ENCODE measurements at regions not wholly inside any gene's neighbourhood (a gene's known extent, or its start where the extent isn't known, plus 50 kb on each side); places are given as distances from the start of the nearest gene placed in this dataset.

DNA sequence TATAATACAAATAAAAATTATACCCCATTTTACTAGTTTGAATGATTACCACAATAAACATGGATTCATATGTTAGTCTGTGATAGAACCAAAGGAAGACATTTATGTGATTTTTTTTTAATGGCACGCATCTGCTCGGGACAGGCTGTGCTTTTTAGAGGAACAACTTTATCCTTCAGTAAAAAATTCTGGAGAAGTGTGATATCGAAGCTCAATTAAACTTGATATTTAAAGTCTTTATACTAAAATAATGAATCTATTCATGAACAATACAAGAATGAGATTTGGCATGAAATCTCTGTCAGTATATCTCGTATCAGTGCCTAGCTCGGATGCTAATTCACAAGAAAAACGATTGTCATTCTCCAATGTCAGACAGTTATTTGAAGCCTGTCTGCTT is 230.8 kb upstream of the ZNF717 start:
- Histone ChIP-seq H2AFZ (ENCODE audit: low read length) (no peak overlapping the region), H4K20me1 (ENCODE audit: insufficient read depth, low read length, poor library complexity, severe bottlenecking) (no peaks in the 10 kb centered on the region), H3K4me3 (ENCODE audit: low read length, poor library complexity, severe bottlenecking) (no peak overlapping the region), H3K27me3 (ENCODE audit: insufficient read depth, low read length, poor library complexity, severe bottlenecking) (no peaks in the 10 kb centered on the region), H3F3A (ENCODE audit: low read depth) (no peaks in the 10 kb centered on the region), H3K36me3 (ENCODE audit: insufficient read depth, low read length) (no peaks in the 10 kb centered on the region), H3K79me2 (ENCODE audit: insufficient read depth, low read length) (no peaks in the 10 kb centered on the region), H3K9me3 (ENCODE audit: insufficient read depth, low read depth, low read length) (no peaks in the 10 kb centered on the region), H3K4me2 (ENCODE audit: low read depth, low read length, poor library complexity, severe bottlenecking) (no peak overlapping the region), H3K9ac (ENCODE audit: low read depth, low read length, poor library complexity, severe bottlenecking) (no peak overlapping the region), H3K4me1 (ENCODE audit: insufficient read depth, low read length, poor library complexity, severe bottlenecking) (no peaks in the 10 kb centered on the region), H3K9me2 (replicated peaks; ENCODE audit: low read depth, low read length) (no peaks in the 10 kb centered on the region)
- TF ChIP-seq, protein P1, sequence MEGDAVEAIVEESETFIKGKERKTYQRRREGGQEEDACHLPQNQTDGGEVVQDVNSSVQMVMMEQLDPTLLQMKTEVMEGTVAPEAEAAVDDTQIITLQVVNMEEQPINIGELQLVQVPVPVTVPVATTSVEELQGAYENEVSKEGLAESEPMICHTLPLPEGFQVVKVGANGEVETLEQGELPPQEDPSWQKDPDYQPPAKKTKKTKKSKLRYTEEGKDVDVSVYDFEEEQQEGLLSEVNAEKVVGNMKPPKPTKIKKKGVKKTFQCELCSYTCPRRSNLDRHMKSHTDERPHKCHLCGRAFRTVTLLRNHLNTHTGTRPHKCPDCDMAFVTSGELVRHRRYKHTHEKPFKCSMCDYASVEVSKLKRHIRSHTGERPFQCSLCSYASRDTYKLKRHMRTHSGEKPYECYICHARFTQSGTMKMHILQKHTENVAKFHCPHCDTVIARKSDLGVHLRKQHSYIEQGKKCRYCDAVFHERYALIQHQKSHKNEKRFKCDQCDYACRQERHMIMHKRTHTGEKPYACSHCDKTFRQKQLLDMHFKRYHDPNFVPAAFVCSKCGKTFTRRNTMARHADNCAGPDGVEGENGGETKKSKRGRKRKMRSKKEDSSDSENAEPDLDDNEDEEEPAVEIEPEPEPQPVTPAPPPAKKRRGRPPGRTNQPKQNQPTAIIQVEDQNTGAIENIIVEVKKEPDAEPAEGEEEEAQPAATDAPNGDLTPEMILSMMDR (conservative IDR thresholded peaks at IDR 0.05; ENCODE audit: low read length), result no peak
- no peak for TF ChIP-seq EZH2phosphoT487 (IDR thresholded peaks at IDR 0.05; ENCODE audit: borderline replicate concordance)

GRCh38 chr3:76016769-76017439 is 231.6 kb upstream of the ZNF717 start:
- Histone ChIP-seq H3K36me3 (ENCODE audit: insufficient read depth, low read length) (no peaks in the 10 kb centered on the region), H3F3A (ENCODE audit: low read depth) (no peaks in the 10 kb centered on the region), H3K9me3 (ENCODE audit: insufficient read depth, low read depth, low read length) (no peaks in the 10 kb centered on the region), H3K79me2 (ENCODE audit: insufficient read depth, low read length) (no peaks in the 10 kb centered on the region), H4K20me1 (ENCODE audit: insufficient read depth, low read length, poor library complexity, severe bottlenecking) (no peaks in the 10 kb centered on the region), H3K4me2 (ENCODE audit: low read depth, low read length, poor library complexity, severe bottlenecking) (no peak overlapping the region), H3K4me1 (ENCODE audit: insufficient read depth, low read length, poor library complexity, severe bottlenecking) (no peaks in the 10 kb centered on the region), H3K9ac (ENCODE audit: low read depth, low read length, poor library complexity, severe bottlenecking) (no peak overlapping the region), H2AFZ (ENCODE audit: low read length) (no peak overlapping the region), H3K9me2 (replicated peaks; ENCODE audit: low read depth, low read length) (no peaks in the 10 kb centered on the region), H3K4me3 (ENCODE audit: low read length, poor library complexity, severe bottlenecking) (no peak overlapping the region), H3K27me3 (ENCODE audit: insufficient read depth, low read length, poor library complexity, severe bottlenecking) (no peaks in the 10 kb centered on the region)
- TF ChIP-seq EZH2phosphoT487 (IDR thresholded peaks at IDR 0.05; ENCODE audit: borderline replicate concordance), result no peak
- TF ChIP-seq, protein P1 (conservative IDR thresholded peaks at IDR 0.05; ENCODE audit: low read length), result no peak

- Histone ChIP-seq H3K4me2 (ENCODE audit: low read depth, low read length, poor library complexity, severe bottlenecking) (no peak overlapping the region), H2AFZ (ENCODE audit: low read length) (no peak overlapping the region), H3K9ac (ENCODE audit: low read depth, low read length, poor library complexity, severe bottlenecking) (no peak overlapping the region), H3F3A (ENCODE audit: low read depth) (no peaks in the 10 kb centered on the region), H3K4me1 (ENCODE audit: insufficient read depth, low read length, poor library complexity, severe bottlenecking) (no peaks in the 10 kb centered on the region), H3K79me2 (ENCODE audit: insufficient read depth, low read length) (no peaks in the 10 kb centered on the region), H3K4me3 (ENCODE audit: low read length, poor library complexity, severe bottlenecking) (no peak overlapping the region), H3K36me3 (ENCODE audit: insufficient read depth, low read length) (no peaks in the 10 kb centered on the region), H3K9me3 (ENCODE audit: insufficient read depth, low read depth, low read length) (no peaks in the 10 kb centered on the region), H4K20me1 (ENCODE audit: insufficient read depth, low read length, poor library complexity, severe bottlenecking) (no peaks in the 10 kb centered on the region), H3K9me2 (replicated peaks; ENCODE audit: low read depth, low read length) (no peaks in the 10 kb centered on the region), H3K27me3 (ENCODE audit: insufficient read depth, low read length, poor library complexity, severe bottlenecking) (no peaks in the 10 kb centered on the region)
- no peak for TF ChIP-seq EZH2phosphoT487 (IDR thresholded peaks at IDR 0.05; ENCODE audit: borderline replicate concordance)
- TF ChIP-seq, protein P1 (conservative IDR thresholded peaks at IDR 0.05; ENCODE audit: low read length), result no peak
These were observed 236.0 kb upstream of the ZNF717 start for GRCh38 chr3:76021376-76021775.

All from Loucy (cell line).